Chondrocyte (in vitro differentiated cells): ENCODE measurements at regions not wholly inside any gene's neighbourhood (a gene's known extent, or its start where the extent isn't known, plus 50 kb on each side); places are given as distances from the start of the nearest gene placed in this dataset.
A peak's percentile ranks its signal among the peaks of the same experiment; 100 is the strongest.

Experiments used
- DNase-seq: peaks from one replicate; pipeline ENCODE4 v3.0.0; 2021; ENCODE audit warnings: mixed read lengths, low spot score
- H3K27ac Mint-ChIP-seq: one replicate; pipeline ENCODE4 v1.8.0; 2021; ENCODE audit warnings: mild to moderate bottlenecking, moderate library complexity, mixed read lengths; ENCODE audit not compliant: unreplicated experiment
- H3K27me3 Mint-ChIP-seq: 2 replicates; pipeline ENCODE4 v1.8.0; 2021; ENCODE audit warnings: low read depth, mixed read lengths
- H3K36me3 Mint-ChIP-seq: 2 replicates; pipeline ENCODE4 v1.8.0; 2021; ENCODE audit warnings: low read depth, mixed read lengths
- H3K4me1 Mint-ChIP-seq: 2 replicates; pipeline ENCODE4 v1.8.0; 2021; ENCODE audit warnings: low read depth, mild to moderate bottlenecking, mixed read lengths
- H3K4me3 Mint-ChIP-seq: one replicate; pipeline ENCODE4 v1.8.0; 2021; ENCODE audit warnings: mild to moderate bottlenecking, moderate library complexity, mixed read lengths; ENCODE audit not compliant: unreplicated experiment
- H3K9me3 Mint-ChIP-seq: 2 replicates; pipeline ENCODE4 v1.8.0; 2021; ENCODE audit warnings: low read depth, mixed read lengths
- TF ChIP-seq, protein P1 (sequence below): fragments of 200-600 bp; sonication (generic); IDR thresholded peaks from 2 replicates; pipeline ENCODE4 v1.5.0; 2021; ENCODE audit warnings: antibody characterized with exemption, mild to moderate bottlenecking, moderate library complexity

DNA sequence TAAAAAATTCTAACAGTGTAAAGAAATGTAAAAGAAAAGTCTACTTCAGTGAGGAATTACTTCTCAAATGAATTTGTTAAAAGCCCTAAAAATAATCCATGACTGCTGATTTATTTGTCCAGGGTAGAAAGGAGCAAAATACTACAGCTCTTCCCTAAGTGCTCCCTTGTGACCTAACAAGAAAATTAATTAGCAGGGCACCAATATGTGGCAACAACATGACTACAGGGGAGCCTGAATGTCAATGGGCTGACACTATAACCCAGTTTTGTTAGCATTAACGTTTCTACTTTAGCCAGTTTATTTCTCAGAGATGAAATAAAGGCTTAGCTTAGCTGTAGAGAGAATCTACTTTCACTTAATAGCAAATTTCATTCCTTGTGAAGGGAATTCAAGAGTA lies 918.9 kb upstream of the EPHA5 start:
- no peaks in the 10 kb centered on the region for H3K27me3 Mint-ChIP-seq
- TF ChIP-seq, protein P1, sequence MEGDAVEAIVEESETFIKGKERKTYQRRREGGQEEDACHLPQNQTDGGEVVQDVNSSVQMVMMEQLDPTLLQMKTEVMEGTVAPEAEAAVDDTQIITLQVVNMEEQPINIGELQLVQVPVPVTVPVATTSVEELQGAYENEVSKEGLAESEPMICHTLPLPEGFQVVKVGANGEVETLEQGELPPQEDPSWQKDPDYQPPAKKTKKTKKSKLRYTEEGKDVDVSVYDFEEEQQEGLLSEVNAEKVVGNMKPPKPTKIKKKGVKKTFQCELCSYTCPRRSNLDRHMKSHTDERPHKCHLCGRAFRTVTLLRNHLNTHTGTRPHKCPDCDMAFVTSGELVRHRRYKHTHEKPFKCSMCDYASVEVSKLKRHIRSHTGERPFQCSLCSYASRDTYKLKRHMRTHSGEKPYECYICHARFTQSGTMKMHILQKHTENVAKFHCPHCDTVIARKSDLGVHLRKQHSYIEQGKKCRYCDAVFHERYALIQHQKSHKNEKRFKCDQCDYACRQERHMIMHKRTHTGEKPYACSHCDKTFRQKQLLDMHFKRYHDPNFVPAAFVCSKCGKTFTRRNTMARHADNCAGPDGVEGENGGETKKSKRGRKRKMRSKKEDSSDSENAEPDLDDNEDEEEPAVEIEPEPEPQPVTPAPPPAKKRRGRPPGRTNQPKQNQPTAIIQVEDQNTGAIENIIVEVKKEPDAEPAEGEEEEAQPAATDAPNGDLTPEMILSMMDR = no peak
- no peak overlapping the region for H3K4me3 Mint-ChIP-seq
- no peaks in the 10 kb centered on the region for H3K9me3 Mint-ChIP-seq
- H3K36me3 Mint-ChIP-seq = no peaks in the 10 kb centered on the region
- peaks cover 10% of the 10 kb centered on the region for H3K4me1 Mint-ChIP-seq
- DNase-seq = no peak
- no peak overlapping the region for H3K27ac Mint-ChIP-seq

DNA sequence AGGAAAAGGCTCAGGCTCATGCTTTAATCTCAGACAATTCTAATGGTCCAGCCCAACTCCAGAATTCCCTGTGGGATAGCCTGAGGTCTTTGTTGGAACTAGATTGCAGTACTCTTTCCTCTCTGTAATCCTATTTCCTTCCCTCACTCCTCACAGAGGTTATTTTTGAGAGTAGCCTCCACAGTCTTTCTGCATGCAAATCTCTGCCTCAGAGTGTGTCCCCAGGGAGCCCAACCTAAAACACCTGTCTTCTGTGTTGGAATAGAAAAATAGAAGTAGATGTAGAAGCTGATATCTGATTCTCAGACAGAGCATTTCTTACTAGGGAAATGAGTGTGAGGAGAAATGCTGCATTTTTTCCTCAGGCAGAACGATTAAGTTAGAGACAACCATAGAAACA lies 915.5 kb upstream of the EPHA5 start:
- peaks cover 7% of the 10 kb centered on the region for H3K4me1 Mint-ChIP-seq
- DNase-seq = no peak
- TF ChIP-seq, protein P1 = no peak

DNA sequence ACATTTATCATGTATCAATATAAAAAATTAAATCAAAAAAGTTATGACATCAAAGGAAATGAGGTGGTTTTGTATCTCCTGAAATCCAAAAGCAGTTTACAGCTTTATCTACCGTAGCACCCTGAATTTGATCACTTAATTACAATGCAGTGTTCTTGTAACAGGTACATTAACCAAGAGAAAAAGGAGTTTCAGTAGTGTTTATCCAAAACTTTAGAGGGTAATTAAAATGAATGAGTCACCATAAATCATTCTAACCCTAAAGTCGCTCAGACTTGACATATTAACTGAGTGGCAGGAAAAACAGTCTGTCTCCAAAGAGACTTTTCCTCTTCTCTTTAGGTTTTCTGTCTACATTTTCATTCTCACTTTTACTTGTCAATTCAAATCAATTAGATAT lies 907.6 kb upstream of the EPHA5 start:
- H3K27ac Mint-ChIP-seq = no peak overlapping the region

More for the DNA sequence above, 915.5 kb upstream of the EPHA5 start:
- H3K27ac Mint-ChIP-seq = no peak overlapping the region
- H3K27me3 Mint-ChIP-seq = no peaks in the 10 kb centered on the region
- H3K36me3 Mint-ChIP-seq = no peaks in the 10 kb centered on the region
- H3K9me3 Mint-ChIP-seq = no peaks in the 10 kb centered on the region
- H3K4me3 Mint-ChIP-seq = no peak overlapping the region

DNA sequence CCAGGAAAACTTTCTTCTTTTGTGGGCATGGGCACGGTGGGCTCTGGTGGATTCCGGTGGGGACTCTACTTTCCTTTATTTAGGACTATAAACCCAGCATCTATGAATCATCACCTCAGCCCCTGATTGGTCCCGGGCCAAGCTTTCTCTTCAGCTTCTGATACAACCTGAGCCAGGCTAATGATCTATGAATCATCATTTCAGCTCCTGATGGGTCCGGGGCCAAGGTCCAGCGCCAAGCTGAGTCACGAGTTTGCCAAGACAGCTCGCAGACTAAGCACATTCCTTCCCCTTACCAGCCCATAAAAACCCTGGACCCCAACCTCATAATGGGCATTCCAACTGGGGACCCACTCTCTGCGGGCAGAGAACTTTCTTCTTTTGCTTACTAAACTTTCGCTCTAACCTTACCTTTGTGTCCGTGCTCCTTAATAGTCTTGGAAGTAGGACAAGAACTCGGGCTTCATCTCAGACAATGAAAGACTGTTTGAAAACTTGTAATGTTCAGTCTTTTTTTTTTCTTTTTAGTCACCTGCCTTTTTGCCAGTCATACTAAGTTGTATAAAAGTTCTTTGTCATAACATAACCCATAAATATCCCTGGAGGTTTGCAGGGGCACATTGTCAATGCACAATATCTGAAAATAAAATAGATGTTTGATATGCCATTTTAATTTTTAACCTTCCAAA lies 904.9 kb upstream of the EPHA5 start:
- DNase-seq = peak; percentile 79
- H3K4me1 Mint-ChIP-seq = peaks cover 45% of the 10 kb centered on the region
- peak overlapping the region; percentile 97 for H3K27ac Mint-ChIP-seq
- H3K36me3 Mint-ChIP-seq = no peaks in the 10 kb centered on the region
- no peaks in the 10 kb centered on the region for H3K27me3 Mint-ChIP-seq
- no peaks in the 10 kb centered on the region for H3K9me3 Mint-ChIP-seq
- H3K4me3 Mint-ChIP-seq = no peak overlapping the region
- TF ChIP-seq, protein P1 = no peak

More for the DNA sequence above, 907.6 kb upstream of the EPHA5 start:
- Mint-ChIP-seq H3K9me3 (no peaks in the 10 kb centered on the region), H3K27me3 (no peaks in the 10 kb centered on the region), H3K4me1 (peaks cover 35% of the 10 kb centered on the region), H3K4me3 (no peak overlapping the region), H3K36me3 (no peaks in the 10 kb centered on the region)
- TF ChIP-seq, protein P1 = no peak
- DNase-seq = no peak

DNA sequence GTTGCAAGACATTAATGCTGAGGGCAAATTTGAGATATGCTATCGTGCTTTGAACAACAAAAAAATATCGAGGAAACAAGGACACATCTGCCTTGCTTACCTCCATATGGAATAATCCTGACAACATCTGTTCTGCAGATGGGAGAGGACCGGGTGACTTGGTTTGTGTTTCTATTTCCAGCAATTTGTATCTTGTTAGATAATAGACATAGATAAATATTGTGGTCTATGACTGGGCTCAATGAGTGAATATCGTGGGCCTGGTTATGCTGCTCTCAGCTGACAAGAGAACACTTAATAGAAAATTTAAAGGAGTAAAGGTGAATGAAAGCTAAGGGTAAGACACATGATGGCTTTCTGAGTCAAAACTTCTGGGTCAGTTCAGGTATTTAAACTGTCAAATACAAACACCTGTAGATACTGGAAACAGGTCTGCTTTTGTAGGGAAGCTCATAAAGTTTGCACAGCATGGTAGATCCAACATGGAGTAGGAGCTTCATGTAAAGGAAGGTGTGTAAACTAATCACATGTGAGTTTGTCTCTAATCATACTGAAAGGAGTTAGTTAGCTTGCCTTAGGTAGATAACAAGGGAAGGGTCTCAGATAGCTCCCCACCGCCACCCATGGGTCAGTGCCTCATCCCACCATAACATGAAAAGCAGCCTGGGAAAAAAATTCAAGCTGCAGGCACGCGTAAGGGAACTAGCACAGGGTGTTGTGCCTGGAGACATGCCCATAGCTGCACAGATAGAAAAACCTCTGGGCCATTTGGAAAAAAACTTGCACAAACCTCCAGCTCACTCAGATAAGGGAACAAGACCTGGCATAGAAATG lies 904.1 kb upstream of the EPHA5 start:
- Mint-ChIP-seq H3K4me3 (no peak overlapping the region), H3K27ac (peak overlapping the region; percentile 97)
- no peak for DNase-seq

More for the DNA sequence above, 904.1 kb upstream of the EPHA5 start:
- no peaks in the 10 kb centered on the region for H3K27me3 Mint-ChIP-seq
- H3K4me1 Mint-ChIP-seq = peaks cover 50% of the 10 kb centered on the region
- no peaks in the 10 kb centered on the region for H3K9me3 Mint-ChIP-seq
- no peaks in the 10 kb centered on the region for H3K36me3 Mint-ChIP-seq
- TF ChIP-seq, protein P1 = no peak
